Right cardiac atrium (tissue), 5 donors: ENCODE measurements at regions not wholly inside any gene's neighbourhood (a gene's known extent, or its start where the extent isn't known, plus 50 kb on each side); places are given as distances from the start of the nearest gene placed in this dataset.
A peak's percentile ranks its signal among the peaks of the same experiment; 100 is the strongest.
"Not testable (repeated sequence)": the region's sequence is repeated elsewhere in the genome, so short reads cannot be mapped to it uniquely, and the experiment has no call there.

Experiments used
- ATAC-seq, 2 donors: fragments of 200-7000 bp; cut with Tn5 transposase; one replicate each; pipeline versions ENCODE4 v1.8.0 to v1.9.1; 2020; ENCODE audit warnings: moderate library complexity in 2 of 2, mild to moderate bottlenecking in 1 of 2
- DNase-seq, 3 donors: peaks; one replicate each; pipeline ENCODE4 v3.0.0-alpha.2; 2020
- H3K27ac ChIP-seq: one replicate; pipeline ENCODE4 v1.5.1; 2013; ENCODE audit warnings: mild to moderate bottlenecking, low read length, control low read depth, moderate library complexity
- H3K27me3 ChIP-seq: one replicate; pipeline ENCODE4 v1.6.1; 2013; ENCODE audit not compliant: control insufficient read depth, insufficient read depth
- H3K4me1 ChIP-seq: one replicate; pipeline ENCODE4 v1.6.1; 2013; ENCODE audit warnings: low read length; ENCODE audit not compliant: control insufficient read depth, insufficient read depth
- H3K4me3 ChIP-seq: one replicate; pipeline ENCODE4 v1.5.1; 2013; ENCODE audit warnings: low read length, control low read depth
- H3K9me3 ChIP-seq: one replicate; pipeline ENCODE4 v1.6.1; 2013; ENCODE audit warnings: low read length; ENCODE audit not compliant: control insufficient read depth
- WGBS: extraction: QIAGEN DNeasy Blood & Tissue Kit; methylation state at CpG from one replicate; pipeline ENCODE4 v1.1.7; 2013; 5-methylcytosine and 5-hydroxymethylcytosine counted together
- intact Hi-C, 4 donors: fragments of 100-400 bp; cut with DNase I; formaldehyde crosslinking; loops; one replicate each; pipeline versions ENCODE4 v1.11.0 to v1.14.0; 2022 to 2023
- donor health status: healthy with polysubstance abuse.
- donor health status: DM: no; HTN: yes; CAD: no.
- donor health status: DM: no; HTN: no; CAD: no.
- donor health status: DM: no; HTN: yes; CAD: no; lungs with severe emphysema.
- donor health status: DM: yes; HTN: yes; CAD: no.

GRCh38 chr5:42989190-42989589, 50.9 kb downstream of the ANXA2R start:
- 85% methylated on average over 1 of the region's 1 CpG for WGBS
- H3K27ac ChIP-seq: no peak overlapping the region
- intact Hi-C loops: no loop called here
- H3K4me3 ChIP-seq: no peak overlapping the region
- ATAC-seq (no peak), DNase-seq (no peak)
- no peaks in the 10 kb centered on the region for H3K4me1 ChIP-seq
- H3K9me3 ChIP-seq: peaks cover 12% of the 10 kb centered on the region
- H3K27me3 ChIP-seq: no peaks in the 10 kb centered on the region

DNA sequence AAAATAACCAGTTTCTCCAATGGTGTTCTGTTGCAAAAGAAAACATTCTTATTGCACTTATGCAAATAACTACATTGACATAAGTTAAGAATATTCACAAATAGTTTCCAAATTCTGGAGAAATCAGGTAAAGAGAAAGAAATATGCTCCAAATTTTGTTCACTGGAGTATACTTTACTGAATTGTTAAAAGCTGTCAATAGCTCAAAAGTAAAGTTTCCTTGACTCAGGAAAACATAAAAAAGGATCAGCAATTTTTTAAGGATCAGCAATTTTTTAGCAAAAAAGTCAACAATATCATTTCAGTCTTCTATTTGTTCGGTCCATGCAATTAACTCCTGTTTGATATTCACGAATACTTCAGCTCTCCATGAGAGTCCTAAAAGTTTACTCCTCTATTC, 51.6 kb downstream of the ANXA2R start:
- intact Hi-C loops: no loop called here
- peaks cover 12% of the 10 kb centered on the region for H3K9me3 ChIP-seq
- H3K4me3 ChIP-seq: no peak overlapping the region
- no peak for DNase-seq
- no peak overlapping the region for H3K27ac ChIP-seq
- ATAC-seq: no peak
- no peaks in the 10 kb centered on the region for H3K27me3 ChIP-seq
- no peaks in the 10 kb centered on the region for H3K4me1 ChIP-seq
- WGBS: 93% methylated on average over 2 of the region's 2 CpGs

- H3K4me1 ChIP-seq: no peaks in the 10 kb centered on the region
- WGBS: 74% methylated on average over 2 of the region's 2 CpGs
- ATAC-seq: no peak
- no peak overlapping the region for H3K27ac ChIP-seq
- no peak for DNase-seq
- intact Hi-C loops: no loop called here
- H3K27me3 ChIP-seq: no peaks in the 10 kb centered on the region
- no peak overlapping the region for H3K4me3 ChIP-seq
- peaks cover 1% of the 10 kb centered on the region for H3K9me3 ChIP-seq
Measured at GRCh38 chr5:42985129-42986037, 54.7 kb downstream of the ANXA2R start.

GRCh38 chr5:42984307-42984706, 55.8 kb downstream of the ANXA2R start:
- ATAC-seq (no peak), DNase-seq (no peak)
- Histone ChIP-seq H3K4me1 (no peaks in the 10 kb centered on the region), H3K27me3 (no peaks in the 10 kb centered on the region), H3K4me3 (no peak overlapping the region), H3K9me3 (no peaks in the 10 kb centered on the region), H3K27ac (no peak overlapping the region)
- intact Hi-C loops: no loop called here

GRCh38 chr5:42982107-42982622, 58.0 kb downstream of the ANXA2R start:
- no peaks in the 10 kb centered on the region for H3K27me3 ChIP-seq
- WGBS: 39% methylated on average over 7 of the region's 7 CpGs
- H3K4me3 ChIP-seq: no peak overlapping the region
- intact Hi-C loops: no loop called here
- H3K4me1 ChIP-seq: no peaks in the 10 kb centered on the region
- ATAC-seq: peak in 1 of 2 donors; percentile 50
- no peaks in the 10 kb centered on the region for H3K9me3 ChIP-seq
- peak; percentile 50 to 58 (median 53) for DNase-seq
- H3K27ac ChIP-seq: no peak overlapping the region

DNA sequence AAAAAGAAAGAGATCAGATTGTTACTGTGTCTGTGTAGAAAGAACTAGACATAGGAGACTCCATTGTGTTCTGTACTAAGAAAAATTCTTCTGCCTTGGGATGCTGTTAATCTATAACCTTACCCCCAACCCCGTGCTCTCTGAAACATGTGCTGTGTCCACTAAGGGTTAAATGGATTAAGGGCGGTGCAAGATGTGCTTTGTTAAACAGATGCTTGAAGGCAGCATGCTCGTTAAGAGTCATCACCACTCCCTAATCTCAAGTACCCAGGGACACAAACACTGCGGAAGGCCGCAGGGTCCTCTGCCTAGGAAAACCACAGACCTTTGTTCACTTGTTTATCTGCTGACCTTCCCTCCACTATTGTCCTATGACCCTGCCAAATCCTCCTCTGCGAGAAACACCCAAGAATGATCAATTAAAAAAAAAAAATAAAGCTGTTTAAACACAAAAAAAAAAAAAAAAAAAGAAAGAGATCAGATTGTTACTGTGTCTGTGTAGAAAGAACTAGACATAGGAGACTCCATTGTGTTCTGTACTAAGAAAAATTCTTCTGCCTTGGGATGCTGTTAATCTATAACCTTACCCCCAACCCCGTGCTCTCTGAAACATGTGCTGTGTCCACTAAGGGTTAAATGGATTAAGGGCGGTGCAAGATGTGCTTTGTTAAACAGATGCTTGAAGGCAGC, 58.6 kb downstream of the ANXA2R start:
- H3K4me3 ChIP-seq, DNase-seq, H3K27me3 ChIP-seq, H3K4me1 ChIP-seq, intact Hi-C loops, H3K27ac ChIP-seq, ATAC-seq, H3K9me3 ChIP-seq: not testable (repeated sequence)
- WGBS: no CpG with 5 or more reads among the region's 8 CpGs

DNA sequence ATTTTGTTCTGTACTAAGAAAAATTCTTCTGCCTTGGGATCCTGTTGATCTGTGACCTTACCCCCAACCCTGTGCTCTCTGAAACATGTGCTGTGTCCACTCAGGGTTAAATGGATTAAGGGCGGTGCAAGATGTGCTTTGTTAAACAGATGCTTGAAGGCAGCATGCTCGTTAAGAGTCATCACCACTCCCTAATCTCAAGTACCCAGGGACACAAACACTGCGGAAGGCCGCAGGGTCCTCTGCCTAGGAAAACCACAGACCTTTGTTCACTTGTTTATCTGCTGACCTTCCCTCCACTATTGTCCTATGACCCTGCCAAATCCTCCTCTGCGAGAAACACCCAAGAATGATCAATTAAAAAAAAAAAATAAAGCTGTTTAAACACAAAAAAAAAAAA, 59.1 kb downstream of the ANXA2R start:
- H3K27me3 ChIP-seq, DNase-seq, H3K4me3 ChIP-seq, H3K9me3 ChIP-seq, intact Hi-C loops, ATAC-seq, H3K4me1 ChIP-seq, H3K27ac ChIP-seq: not testable (repeated sequence)
- WGBS: no CpG with 5 or more reads among the region's 5 CpGs

GRCh38 chr5:42980391-42980790, 59.7 kb downstream of the ANXA2R start:
- intact Hi-C loops, H3K27ac ChIP-seq, DNase-seq, ATAC-seq, H3K4me3 ChIP-seq, H3K4me1 ChIP-seq, H3K27me3 ChIP-seq, H3K9me3 ChIP-seq: not testable (repeated sequence)
- WGBS: 95% methylated on average over 32 of the region's 36 CpGs

- not testable (repeated sequence) for H3K4me3 ChIP-seq, ATAC-seq, H3K27ac ChIP-seq, H3K9me3 ChIP-seq, H3K4me1 ChIP-seq, H3K27me3 ChIP-seq
- 96% methylated on average over 34 of the region's 34 CpGs for WGBS
- DNase-seq: peak in 1 of 3 donors; percentile 61
- intact Hi-C loops: loop anchor here in 1 of 4 donors (10.0 kb wide), 1 partner anchor 64 kb away; no protein-coding TSS in a partner anchor
Measured at GRCh38 chr5:42979242-42979641, 60.9 kb downstream of the ANXA2R start.

DNA sequence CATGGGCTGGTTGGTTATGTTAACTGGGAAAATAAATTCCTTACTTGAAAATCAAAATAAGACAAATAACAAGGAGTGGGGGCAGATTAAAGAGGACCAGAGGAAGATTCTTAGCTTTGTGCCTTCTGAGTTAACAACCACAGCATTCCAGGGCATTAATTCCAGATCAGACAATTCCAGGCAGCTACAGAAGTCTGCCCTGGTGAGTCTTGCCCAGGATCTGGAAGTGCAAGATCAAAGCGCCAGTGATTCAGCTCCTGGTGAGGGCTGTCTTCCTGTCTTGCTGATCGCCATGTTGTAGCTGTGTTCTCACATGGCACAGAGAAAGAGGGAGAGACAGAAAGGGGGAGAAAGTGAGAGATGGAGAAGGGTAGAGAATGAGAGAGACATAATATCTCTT, 65.6 kb downstream of the ANXA2R start:
- ATAC-seq (no peak), DNase-seq (no peak)
- WGBS: 84% methylated on average over 2 of the region's 2 CpGs
- Histone ChIP-seq H3K4me1 (no peaks in the 10 kb centered on the region), H3K4me3 (no peak overlapping the region), H3K27ac (no peak overlapping the region), H3K27me3 (no peaks in the 10 kb centered on the region), H3K9me3 (no peaks in the 10 kb centered on the region)
- intact Hi-C loops: loop anchor here in 1 of 4 donors (10.0 kb wide), 1 partner anchor 60 kb away; no protein-coding TSS in a partner anchor
